Stimulated activated memory B cell treated with anti-CD40 and anti-IgM and Interleukin-4, amounts not matched to agents 10 μg/mL and 1 μg/mL and 100 μg/mL, for 72 hours (primary cell): ENCODE measurements at regions not wholly inside any gene's neighbourhood (a gene's known extent, or its start where the extent isn't known, plus 50 kb on each side); places are given as distances from the start of the nearest gene placed in this dataset.
"Not testable (repeated sequence)": the region's sequence is repeated elsewhere in the genome, so short reads cannot be mapped to it uniquely, and the experiment has no call there.

Source experiments
- ATAC-seq: fragments of 150-1000 bp; cut with Tn5 transposase; 2 replicates; pipeline ENCODE4 v1.10.0; 2021
- H3K27ac Mint-ChIP-seq: one replicate; pipeline ENCODE4 v1.8.0; 2022; ENCODE audit warnings: mild to moderate bottlenecking, mixed read lengths
- H3K27me3 Mint-ChIP-seq: one replicate; pipeline ENCODE4 v1.8.0; 2022; ENCODE audit warnings: mixed read lengths
- H3K36me3 Mint-ChIP-seq: one replicate; pipeline ENCODE4 v1.8.0; 2022; ENCODE audit warnings: mixed read lengths
- H3K4me1 Mint-ChIP-seq: one replicate; pipeline ENCODE4 v1.8.0; 2022; ENCODE audit warnings: mixed read lengths
- H3K4me3 Mint-ChIP-seq: one replicate; pipeline ENCODE4 v1.8.0; 2022; ENCODE audit warnings: mild to moderate bottlenecking, moderate library complexity, mixed read lengths
- H3K9me3 Mint-ChIP-seq: one replicate; pipeline ENCODE4 v1.8.0; 2022; ENCODE audit warnings: mixed read lengths

DNA sequence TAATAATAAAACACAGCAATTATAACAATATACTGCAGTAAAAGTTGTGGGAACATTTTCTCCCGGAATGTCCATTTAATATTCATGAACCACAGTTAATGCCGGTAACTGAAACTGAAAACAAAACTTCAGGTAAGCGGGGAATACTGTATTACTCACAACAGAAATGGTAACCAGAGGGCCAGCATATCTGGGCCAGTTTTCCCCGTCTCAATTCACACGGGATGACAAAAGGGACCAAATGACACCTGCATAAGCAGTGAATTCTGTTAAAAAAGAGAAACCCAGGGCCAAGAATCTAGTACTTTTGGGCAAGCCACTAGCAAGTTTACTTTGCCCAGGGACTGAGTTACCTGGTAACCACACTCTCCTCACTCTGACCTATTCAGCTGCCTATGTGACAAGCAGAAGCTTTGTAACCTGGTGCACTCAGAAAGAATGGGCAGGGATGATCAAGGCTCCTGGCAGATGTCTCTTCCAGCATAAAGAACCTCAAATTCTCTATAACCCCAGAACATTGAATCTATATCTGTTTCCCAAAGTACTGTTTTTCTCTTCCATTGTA lies 1171.2 kb downstream of the DIAPH3 start:
- H3K36me3 Mint-ChIP-seq = no peaks in the 10 kb centered on the region
- H3K27me3 Mint-ChIP-seq = no peaks in the 10 kb centered on the region
- H3K4me1 Mint-ChIP-seq = no peaks in the 10 kb centered on the region
- peaks cover 9% of the 10 kb centered on the region for H3K9me3 Mint-ChIP-seq
- no peak overlapping the region for H3K4me3 Mint-ChIP-seq
- H3K27ac Mint-ChIP-seq = no peak overlapping the region
- ATAC-seq = no peak

DNA sequence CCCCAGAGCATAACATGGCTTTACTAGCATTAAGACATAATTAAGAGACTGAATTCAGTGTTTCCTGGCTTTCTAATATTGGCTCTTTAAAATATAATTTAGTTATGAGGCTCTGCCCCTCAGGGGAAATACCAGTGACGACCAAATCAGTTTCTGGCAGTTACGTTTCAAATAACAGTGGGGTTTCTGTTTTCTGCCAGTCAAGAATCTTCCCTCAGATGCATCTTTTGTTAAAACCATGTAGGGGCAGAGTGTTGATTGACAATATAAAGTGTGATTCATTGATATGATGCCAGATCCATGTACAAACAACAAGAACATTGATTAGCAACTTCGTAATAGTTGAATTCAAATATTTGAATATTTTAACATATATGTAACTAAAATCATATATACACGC lies 1169.7 kb downstream of the DIAPH3 start:
- H3K36me3 Mint-ChIP-seq = no peaks in the 10 kb centered on the region
- peaks cover 5% of the 10 kb centered on the region for H3K9me3 Mint-ChIP-seq
- no peaks in the 10 kb centered on the region for H3K4me1 Mint-ChIP-seq
- H3K4me3 Mint-ChIP-seq = no peak overlapping the region
- H3K27me3 Mint-ChIP-seq = no peaks in the 10 kb centered on the region
- ATAC-seq = no peak
- no peak overlapping the region for H3K27ac Mint-ChIP-seq

DNA sequence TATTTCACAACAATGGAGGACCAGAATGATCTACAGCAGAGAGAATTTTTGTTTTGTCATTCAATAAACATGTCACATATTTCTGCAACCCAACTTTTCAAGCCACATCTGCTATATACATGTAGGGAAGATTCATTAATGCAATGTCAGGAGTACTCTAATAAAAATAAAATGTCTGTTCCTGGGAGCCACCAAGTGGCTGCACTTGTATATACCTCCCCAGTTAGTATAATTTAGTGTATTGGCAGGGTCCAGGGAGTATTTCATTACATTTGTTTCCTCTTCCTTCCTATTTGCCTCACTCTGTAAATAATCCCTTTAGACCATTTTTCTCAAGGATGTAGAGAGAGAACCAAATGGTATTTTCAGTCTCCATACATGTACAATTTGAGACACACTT lies 1169.0 kb downstream of the DIAPH3 start:
- Mint-ChIP-seq H3K4me1 (no peaks in the 10 kb centered on the region), H3K27ac (no peak overlapping the region), H3K27me3 (no peaks in the 10 kb centered on the region), H3K4me3 (no peak overlapping the region), H3K36me3 (no peaks in the 10 kb centered on the region), H3K9me3 (peaks cover 5% of the 10 kb centered on the region)
- ATAC-seq = no peak

DNA sequence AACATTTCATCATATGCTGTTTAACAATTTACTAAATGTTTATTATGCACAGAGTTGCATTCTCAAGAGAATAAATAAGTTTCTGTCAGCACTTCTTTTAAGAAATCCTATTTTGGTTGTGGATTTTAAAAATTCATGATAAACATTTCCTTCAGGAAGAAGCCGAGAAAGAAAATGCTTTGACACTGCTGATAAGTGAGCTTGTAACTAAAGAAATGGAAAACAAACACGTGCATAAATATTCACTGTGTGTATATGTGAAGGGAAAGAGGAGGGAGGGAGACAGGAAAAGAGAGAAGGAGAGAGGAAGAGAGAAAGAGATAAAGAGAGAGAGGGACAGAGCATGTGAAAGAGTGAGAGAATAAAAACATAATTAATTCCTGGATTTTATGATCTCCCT lies 1165.0 kb downstream of the DIAPH3 start:
- H3K27me3 Mint-ChIP-seq = no peaks in the 10 kb centered on the region

DNA sequence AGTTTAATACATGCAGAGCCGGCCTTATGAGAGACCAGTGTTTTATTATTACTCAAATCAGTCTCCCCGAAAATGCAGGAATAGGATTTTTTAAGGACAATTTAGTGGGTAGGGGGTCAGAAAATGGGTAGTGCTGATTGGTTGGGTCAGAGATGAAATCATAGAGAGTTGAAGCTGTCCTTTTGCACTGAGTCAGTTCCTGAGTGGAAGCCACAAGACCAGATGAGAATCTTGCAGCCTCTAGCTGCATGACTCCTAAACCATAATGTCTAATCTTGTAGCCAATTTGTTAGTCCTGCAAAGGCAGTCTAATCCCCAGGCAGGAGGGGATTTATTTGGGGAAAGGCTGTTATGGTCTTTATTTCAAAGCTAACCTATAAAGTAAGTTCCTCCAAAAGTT lies 1163.9 kb downstream of the DIAPH3 start:
- Mint-ChIP-seq H3K4me3 (no peak overlapping the region), H3K9me3 (peaks cover 2% of the 10 kb centered on the region), H3K27ac (no peak overlapping the region), H3K36me3 (no peaks in the 10 kb centered on the region), H3K4me1 (no peaks in the 10 kb centered on the region), H3K27me3 (no peaks in the 10 kb centered on the region)
- ATAC-seq = no peak

More for the DNA sequence above, 1165.0 kb downstream of the DIAPH3 start:
- no peaks in the 10 kb centered on the region for H3K36me3 Mint-ChIP-seq
- no peak overlapping the region for H3K4me3 Mint-ChIP-seq
- peaks cover 2% of the 10 kb centered on the region for H3K9me3 Mint-ChIP-seq
- ATAC-seq = no peak
- H3K27ac Mint-ChIP-seq = no peak overlapping the region
- no peaks in the 10 kb centered on the region for H3K4me1 Mint-ChIP-seq

DNA sequence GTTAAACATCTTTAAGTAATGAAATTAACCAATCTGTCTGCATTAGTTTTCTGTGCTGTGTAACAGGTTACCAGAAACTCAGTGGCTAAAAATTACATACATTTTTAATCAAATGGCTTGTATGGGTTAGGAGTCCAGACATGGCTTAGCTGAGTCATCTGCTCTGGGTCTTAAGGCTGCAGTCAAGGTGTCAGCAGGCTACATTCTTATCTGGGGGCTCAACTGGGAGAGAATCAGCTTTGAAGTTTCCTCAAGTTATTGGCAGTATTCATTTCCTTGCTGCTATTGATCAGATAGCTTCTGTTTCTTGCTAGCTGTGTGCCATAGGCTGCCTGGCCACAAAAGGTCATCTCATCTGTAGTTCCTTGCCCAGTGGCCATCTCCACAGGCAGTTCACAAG lies 1163.0 kb downstream of the DIAPH3 start:
- H3K4me1 Mint-ChIP-seq = no peaks in the 10 kb centered on the region
- H3K9me3 Mint-ChIP-seq = peaks cover 2% of the 10 kb centered on the region
- H3K4me3 Mint-ChIP-seq = no peak overlapping the region
- no peaks in the 10 kb centered on the region for H3K27me3 Mint-ChIP-seq
- no peaks in the 10 kb centered on the region for H3K36me3 Mint-ChIP-seq
- no peak for ATAC-seq
- H3K27ac Mint-ChIP-seq = no peak overlapping the region

DNA sequence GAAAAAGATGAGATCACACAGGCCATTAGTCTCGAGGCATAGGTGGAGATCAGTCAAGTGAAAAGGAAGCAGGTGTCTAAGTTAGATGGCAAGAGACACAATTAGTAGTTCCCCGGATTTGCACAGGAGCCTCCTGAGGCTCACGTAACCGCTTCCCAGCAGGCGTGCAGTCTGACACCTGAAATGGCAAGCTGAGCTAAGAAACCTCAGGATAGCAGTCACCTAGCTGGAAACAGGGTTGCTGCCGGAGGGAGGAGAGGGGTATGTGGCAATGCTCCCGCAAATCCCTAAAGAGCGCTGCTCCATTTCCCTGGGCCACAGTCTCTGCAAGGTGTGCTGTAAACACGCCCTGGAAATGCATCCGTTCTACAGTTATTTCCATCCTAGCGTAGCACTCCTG lies 1151.0 kb downstream of the DIAPH3 start:
- Mint-ChIP-seq H3K4me1 (no peaks in the 10 kb centered on the region), H3K9me3 (no peaks in the 10 kb centered on the region), H3K27me3 (no peaks in the 10 kb centered on the region), H3K27ac (no peak overlapping the region), H3K36me3 (no peaks in the 10 kb centered on the region), H3K4me3 (no peak overlapping the region)
- no peak for ATAC-seq

DNA sequence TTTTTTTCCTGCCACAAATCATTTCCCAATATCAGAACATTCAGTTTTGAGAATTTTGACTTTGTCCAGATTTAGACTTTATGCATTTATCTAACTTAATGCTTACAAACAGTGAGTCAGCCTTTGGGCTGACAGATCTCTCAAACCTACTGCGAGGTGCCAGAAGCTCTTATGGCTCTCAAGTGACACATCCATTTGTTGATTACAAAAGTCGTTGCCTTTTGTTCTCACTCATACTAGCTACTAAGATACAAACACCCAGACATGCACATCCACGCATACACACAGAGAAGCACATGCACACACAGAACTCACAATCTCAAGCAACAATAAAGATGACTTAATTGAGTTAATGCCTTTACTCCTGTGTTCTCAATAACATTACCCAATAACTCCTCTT lies 1147.5 kb downstream of the DIAPH3 start:
- H3K36me3 Mint-ChIP-seq = no peaks in the 10 kb centered on the region
- no peak for ATAC-seq

DNA sequence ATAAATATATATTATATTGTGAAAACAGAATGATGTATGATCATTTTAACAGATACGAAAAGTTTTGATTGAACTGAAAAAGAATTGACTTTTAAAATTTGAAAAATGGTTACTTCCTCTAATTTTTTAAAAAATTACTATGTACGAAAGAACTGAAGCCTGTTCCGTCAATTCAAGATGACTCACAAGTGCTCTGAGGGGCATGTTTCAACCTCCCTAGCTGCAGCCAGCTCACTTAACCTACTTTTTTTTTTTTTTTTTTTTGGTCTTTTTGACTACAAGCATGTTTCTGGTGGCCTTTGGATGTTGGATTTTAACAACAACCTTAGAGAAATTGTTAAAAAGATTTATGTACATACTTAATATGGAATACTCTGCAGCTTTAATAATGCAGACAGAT lies 1139.3 kb downstream of the DIAPH3 start:
- ATAC-seq = no peak
- H3K4me1 Mint-ChIP-seq = no peaks in the 10 kb centered on the region

More for the DNA sequence above, 1147.5 kb downstream of the DIAPH3 start:
- Mint-ChIP-seq H3K4me3 (no peak overlapping the region), H3K27me3 (no peaks in the 10 kb centered on the region), H3K4me1 (no peaks in the 10 kb centered on the region), H3K27ac (no peak overlapping the region), H3K9me3 (peaks cover 3% of the 10 kb centered on the region)

DNA sequence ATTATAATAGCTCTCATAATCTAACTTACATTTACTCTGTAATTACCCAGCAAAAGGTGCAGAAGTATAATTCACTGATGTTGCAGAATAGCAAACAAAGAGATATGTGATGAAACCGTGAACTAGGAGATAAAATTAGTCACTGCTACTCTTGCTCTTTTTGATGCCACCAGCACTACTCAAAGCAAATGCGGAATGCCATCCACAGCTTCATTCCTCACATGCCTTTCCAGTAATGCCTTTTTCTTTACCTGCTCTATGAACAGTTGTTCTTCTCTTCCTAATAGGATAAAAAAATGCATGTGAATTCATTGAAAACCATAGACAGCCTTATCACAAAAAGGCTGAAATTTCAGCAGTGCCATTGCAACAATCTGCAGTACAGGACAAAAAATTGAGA lies 1129.5 kb downstream of the DIAPH3 start:
- Mint-ChIP-seq H3K9me3 (peaks cover 4% of the 10 kb centered on the region), H3K4me1 (no peaks in the 10 kb centered on the region), H3K27ac (no peak overlapping the region), H3K36me3 (no peaks in the 10 kb centered on the region), H3K4me3 (no peak overlapping the region), H3K27me3 (no peaks in the 10 kb centered on the region)
- no peak for ATAC-seq

More for the DNA sequence above, 1139.3 kb downstream of the DIAPH3 start:
- H3K27ac Mint-ChIP-seq = no peak overlapping the region
- no peaks in the 10 kb centered on the region for H3K27me3 Mint-ChIP-seq
- H3K4me3 Mint-ChIP-seq = no peak overlapping the region
- H3K36me3 Mint-ChIP-seq = no peaks in the 10 kb centered on the region
- peaks cover 3% of the 10 kb centered on the region for H3K9me3 Mint-ChIP-seq

DNA sequence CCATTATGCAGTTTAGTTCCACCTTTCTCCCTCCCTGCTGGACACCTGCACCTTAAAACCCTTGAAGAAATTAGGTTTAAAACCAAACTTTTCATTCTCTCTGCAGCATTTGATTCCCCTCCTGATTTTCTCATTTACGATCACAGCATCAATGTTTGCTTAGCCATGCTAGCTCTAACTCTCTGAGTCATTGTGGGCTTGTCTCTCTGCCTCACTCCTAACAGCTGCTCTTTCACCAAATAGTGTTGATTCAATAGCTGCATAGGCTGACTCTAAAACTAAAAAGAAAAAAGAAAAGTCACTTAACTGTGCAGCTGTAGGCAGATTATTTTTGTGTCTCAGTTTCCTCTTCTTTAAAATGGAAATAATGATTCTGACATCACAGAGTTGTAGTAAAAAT lies 1124.9 kb downstream of the DIAPH3 start:
- H3K27me3 Mint-ChIP-seq = no peaks in the 10 kb centered on the region
- H3K4me3 Mint-ChIP-seq = no peak overlapping the region
- peaks cover 3% of the 10 kb centered on the region for H3K9me3 Mint-ChIP-seq
- H3K4me1 Mint-ChIP-seq = no peaks in the 10 kb centered on the region
- no peak overlapping the region for H3K27ac Mint-ChIP-seq
- H3K36me3 Mint-ChIP-seq = no peaks in the 10 kb centered on the region
- ATAC-seq = no peak

DNA sequence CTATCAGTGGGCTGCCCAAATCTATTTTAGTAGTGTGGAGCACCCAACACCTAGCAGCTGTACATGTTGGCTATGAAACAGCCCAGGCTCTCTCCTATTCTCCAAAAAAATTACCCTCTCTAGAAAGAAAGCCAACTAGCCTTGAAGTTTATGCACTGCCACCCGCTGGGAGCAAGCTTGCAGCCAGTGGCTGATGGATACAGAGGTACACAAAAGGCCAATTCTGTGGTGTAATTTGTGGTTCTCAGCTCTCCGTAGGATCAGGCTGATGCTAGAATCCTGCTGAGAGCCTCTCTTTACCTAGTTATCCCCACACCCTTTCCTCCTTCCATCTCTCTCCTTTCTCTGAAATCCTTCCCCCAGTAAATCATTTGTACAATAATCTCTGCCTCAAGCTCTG lies 1120.7 kb downstream of the DIAPH3 start:
- H3K9me3 Mint-ChIP-seq = peaks cover 9% of the 10 kb centered on the region
- H3K27ac Mint-ChIP-seq = no peak overlapping the region
- ATAC-seq = no peak
- H3K36me3 Mint-ChIP-seq = no peaks in the 10 kb centered on the region
- no peak overlapping the region for H3K4me3 Mint-ChIP-seq
- H3K27me3 Mint-ChIP-seq = no peaks in the 10 kb centered on the region
- no peaks in the 10 kb centered on the region for H3K4me1 Mint-ChIP-seq

DNA sequence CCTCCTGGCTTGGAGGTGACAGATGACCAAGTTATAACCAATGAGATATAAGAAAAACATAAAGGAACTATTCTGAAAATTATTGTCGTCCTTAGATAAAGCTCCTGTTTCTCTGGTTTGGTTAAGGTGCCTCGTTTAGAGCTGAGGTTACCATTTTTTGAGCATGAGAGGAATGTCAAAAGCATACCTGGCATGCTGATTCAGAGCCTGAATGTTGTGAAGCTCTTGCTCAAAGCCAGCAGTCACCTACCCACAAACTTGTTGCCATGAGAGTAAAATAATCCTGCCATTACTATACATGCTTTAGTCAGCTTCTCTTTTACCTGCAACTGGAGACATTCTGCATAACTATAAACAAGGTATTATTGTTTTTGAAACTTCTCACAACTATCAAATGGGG lies 1116.2 kb downstream of the DIAPH3 start:
- Mint-ChIP-seq H3K27ac (no peak overlapping the region), H3K36me3 (no peaks in the 10 kb centered on the region), H3K9me3 (peaks cover 9% of the 10 kb centered on the region), H3K27me3 (no peaks in the 10 kb centered on the region), H3K4me1 (no peaks in the 10 kb centered on the region), H3K4me3 (no peak overlapping the region)
- ATAC-seq = no peak

DNA sequence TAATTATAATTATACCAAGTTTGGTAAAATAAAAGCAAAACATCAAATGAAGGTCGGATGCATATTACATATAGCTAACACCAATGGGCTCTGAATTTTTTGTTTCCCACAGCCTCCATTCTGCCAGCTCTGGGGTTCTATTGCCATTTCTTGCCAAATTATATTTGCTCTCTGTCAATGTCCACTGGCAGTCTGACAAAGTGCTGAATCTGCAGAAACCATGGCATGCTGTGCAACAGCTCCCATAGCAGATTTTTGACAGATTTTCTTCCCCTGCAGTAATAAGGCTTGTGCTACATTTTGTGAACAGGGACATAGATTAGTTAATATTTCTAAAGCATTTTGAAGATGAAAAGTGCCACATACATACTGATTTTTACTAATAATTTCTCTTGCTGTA lies 1102.1 kb downstream of the DIAPH3 start:
- ATAC-seq = no peak
- no peak overlapping the region for H3K27ac Mint-ChIP-seq
- peaks cover 3% of the 10 kb centered on the region for H3K9me3 Mint-ChIP-seq
- no peak overlapping the region for H3K4me3 Mint-ChIP-seq
- H3K27me3 Mint-ChIP-seq = no peaks in the 10 kb centered on the region
- H3K4me1 Mint-ChIP-seq = no peaks in the 10 kb centered on the region
- no peaks in the 10 kb centered on the region for H3K36me3 Mint-ChIP-seq

DNA sequence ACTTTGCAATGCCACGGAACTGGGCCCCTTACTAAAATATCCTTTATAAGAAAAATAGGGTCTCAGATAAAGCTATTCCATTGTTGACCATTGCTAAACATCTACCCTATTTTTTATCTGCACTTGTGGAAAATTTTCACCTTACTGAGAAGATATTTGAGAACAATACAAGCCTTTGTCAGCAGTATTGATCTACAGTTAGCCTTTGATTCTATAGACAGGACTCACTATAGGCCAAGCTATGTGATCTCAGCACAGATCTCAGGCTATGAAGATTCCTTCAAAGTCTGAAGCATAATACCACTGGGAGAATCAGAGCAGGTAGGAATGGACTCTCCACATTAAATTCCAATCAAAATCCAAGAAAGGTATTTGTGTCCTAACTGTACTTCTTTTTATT lies 1099.7 kb downstream of the DIAPH3 start:
- no peaks in the 10 kb centered on the region for H3K4me1 Mint-ChIP-seq
- no peak overlapping the region for H3K27ac Mint-ChIP-seq
- H3K4me3 Mint-ChIP-seq = no peak overlapping the region
- no peaks in the 10 kb centered on the region for H3K36me3 Mint-ChIP-seq
- no peaks in the 10 kb centered on the region for H3K9me3 Mint-ChIP-seq
- no peak for ATAC-seq
- no peaks in the 10 kb centered on the region for H3K27me3 Mint-ChIP-seq

DNA sequence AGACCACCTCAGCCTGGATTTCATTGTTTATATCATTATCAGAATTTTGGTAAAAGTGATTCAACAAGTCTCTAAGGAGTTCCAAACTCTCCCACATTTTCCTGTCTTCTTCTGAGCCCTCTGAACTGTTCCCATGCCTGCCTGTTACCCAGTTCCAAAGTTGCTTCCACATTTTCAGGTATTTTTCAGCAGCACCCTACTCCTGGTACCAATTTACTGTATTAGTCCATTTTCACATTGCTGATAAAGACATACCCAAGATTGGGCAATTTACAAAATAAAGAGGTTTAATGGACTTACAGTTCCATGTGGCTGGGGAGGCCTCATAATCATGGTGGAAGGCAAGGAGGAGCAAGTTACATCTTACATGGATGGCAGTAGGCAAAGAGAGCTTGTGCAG lies 1087.3 kb downstream of the DIAPH3 start:
- not testable (repeated sequence) for ATAC-seq, H3K4me3 Mint-ChIP-seq, H3K36me3 Mint-ChIP-seq, H3K4me1 Mint-ChIP-seq, H3K27me3 Mint-ChIP-seq, H3K27ac Mint-ChIP-seq
- peaks cover 20% of the 10 kb centered on the region for H3K9me3 Mint-ChIP-seq

DNA sequence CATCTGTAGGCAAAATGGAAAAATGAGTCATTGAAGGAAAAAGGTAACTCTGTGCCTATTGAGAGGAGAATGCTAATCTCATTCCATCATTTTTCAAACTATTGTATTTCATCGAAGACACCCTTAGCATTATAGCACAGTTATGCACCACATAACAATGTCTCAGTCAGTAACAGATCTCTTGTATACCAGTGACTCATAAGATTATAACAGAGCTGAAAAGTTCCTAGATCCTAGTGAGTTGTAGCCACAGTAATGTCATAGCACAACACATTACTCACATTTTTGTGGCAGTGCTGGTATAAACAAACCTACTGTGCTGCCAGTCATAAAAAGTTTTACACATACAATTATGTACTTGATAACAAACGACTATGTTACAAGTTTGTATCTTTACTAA lies 1077.6 kb downstream of the DIAPH3 start:
- H3K27ac Mint-ChIP-seq = no peak overlapping the region
- no peaks in the 10 kb centered on the region for H3K27me3 Mint-ChIP-seq
- H3K4me1 Mint-ChIP-seq = no peaks in the 10 kb centered on the region
- no peaks in the 10 kb centered on the region for H3K36me3 Mint-ChIP-seq
- H3K9me3 Mint-ChIP-seq = peaks cover 6% of the 10 kb centered on the region
- H3K4me3 Mint-ChIP-seq = no peak overlapping the region
- no peak for ATAC-seq
